NCI-H2196 treated with DMSO at 0.1 percent for 48 hours (cell line): ENCODE measurements at regions not wholly inside any gene's neighbourhood (a gene's known extent, or its start where the extent isn't known, plus 50 kb on each side); places are given as distances from the start of the nearest gene placed in this dataset.

Source experiments
- DNase-seq: peaks from one replicate; lab custom pipeline; 2025; ENCODE audit not compliant: unreplicated experiment; lab: John Stamatoyannopoulos, UW

DNA sequence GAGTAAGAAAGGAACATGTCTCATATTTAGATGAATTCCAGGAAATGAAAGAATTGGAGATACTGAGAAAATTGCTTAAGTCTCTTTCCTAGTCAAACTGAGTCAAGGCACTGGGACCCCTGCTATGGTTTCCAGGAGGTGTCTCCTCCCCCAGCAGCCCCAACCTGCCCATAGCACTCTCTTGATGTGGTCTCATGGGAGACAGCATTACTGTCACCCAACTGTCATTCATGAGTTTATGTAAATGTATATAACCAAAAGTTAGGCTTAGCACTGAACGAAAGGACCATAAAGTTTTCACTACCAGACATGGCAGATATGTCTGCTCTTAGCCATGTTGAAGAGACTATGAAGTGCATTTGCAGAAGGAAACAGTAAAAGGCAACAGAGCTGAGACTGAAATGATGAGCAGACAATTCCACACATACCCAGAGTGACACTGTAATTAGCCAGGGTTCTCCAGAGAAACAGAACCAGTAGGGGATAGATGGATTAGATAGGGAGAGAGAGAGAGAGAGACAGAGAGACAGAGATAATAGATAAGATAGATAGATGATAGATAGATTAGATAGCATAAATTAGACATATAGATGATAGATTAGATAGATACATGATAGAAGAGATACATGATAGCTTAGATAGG, 328.1 kb downstream of the BRD1 start:
- no peak for DNase-seq

DNA sequence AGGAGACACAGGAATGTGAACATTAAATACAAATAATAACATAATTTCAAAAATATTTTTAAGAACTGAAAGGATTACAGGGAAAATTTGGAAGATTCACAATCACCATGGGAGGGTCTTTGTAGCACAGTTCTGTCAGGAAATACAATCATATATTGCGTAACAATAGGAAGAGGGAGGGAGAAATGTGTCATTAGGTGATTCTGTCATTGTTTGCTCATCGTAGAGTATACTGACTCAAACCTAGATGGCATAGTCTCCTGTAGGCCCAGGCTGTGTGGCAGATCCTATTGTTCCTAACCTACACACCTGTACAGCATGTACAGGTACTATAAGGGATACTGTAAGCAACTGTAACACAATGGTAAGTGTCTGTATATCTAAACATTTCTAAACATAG, 330.4 kb downstream of the BRD1 start:
- DNase-seq: no peak

GRCh38 chr22:49494555-49494954, 333.1 kb downstream of the BRD1 start:
- DNase-seq: no peak

- no peak for DNase-seq
Measured at GRCh38 chr22:49492741-49493251, 334.9 kb downstream of the BRD1 start.

DNA sequence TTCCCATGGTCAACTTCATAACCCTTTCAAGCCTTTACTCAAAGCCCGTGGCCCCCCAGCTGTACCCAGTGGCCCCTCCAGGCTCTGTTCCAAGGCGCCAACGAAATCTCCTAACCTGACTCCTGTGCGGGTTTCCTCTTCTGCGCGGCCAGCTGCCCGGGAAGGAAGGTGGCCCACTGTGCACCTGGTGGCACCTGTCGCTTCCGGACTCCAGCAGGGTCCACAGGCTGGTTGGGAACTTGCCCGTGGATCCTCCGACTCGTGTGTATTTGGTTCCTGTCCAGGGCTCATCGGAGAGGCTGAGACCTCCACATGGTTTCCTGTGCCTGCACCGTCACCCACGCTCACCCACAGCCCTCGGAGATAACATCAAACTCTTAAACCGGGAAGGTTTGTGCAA, 335.4 kb downstream of the BRD1 start:
- no peak for DNase-seq

- no peak for DNase-seq
Measured at GRCh38 chr22:49491726-49492125, 335.9 kb downstream of the BRD1 start.

DNA sequence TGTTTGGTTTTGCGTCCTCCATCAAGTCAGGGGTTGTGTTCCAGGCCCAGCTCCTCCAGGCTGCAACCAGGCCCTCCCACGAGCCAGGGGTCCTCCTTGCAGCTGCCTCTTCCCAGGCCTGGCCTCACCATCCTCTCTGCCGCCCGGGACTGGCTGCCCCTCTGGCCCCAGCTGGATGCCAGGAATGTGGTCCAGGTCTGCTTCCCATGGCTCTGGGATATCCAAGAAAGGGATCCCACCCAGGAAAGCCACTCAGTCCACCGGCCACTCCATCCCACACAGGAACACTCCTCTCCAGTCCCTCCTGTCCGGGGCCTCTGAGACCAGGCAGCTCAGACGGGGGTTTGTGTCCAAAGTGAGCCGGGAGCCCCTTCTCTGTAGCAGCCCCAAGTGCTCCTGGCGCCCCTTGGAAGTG, 336.4 kb downstream of the BRD1 start:
- no peak for DNase-seq

GRCh38 chr22:49490692-49491091, 337.0 kb downstream of the BRD1 start:
- DNase-seq: no peak

DNA sequence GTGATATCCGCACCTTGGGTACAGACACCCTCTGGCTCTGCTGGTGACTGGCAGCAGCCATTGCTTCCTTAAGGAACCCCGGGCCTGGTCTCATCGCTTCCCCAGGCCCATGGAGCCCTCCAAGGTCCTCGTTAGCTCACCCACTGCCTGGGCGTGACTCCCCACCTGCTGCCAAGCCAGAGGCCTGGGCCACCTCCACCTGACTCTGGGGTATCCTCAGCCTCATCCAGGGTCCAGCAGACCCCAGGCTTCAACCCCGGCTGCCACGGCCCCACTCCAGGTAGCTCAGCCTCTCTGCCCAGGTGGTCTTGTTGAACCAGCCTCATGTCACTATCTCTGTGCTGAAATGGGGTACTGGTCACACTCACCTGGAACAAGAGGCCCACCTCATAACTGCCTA, 337.9 kb downstream of the BRD1 start:
- no peak for DNase-seq

- DNase-seq: no peak
Measured at GRCh38 chr22:49488943-49489342, 338.7 kb downstream of the BRD1 start.

DNA sequence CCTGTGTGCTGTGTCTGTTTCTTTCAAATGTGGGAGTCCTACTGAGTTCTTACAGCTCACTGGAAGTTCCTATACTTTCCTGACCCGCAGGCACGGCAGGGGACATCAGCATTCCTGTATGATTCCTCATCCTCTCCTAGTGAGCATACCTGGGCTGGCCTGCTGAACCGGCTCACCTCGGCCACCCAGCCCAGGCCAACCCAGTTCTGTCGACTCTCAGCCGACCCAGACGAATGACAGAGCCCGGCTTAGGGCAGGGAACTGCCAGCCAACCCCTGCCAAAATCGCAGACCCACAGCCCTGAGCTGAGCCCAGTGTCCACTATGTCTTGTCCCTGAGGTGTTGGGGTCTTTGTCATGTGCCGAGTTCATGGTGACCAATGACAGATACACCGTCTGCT, 339.7 kb downstream of the BRD1 start:
- DNase-seq: no peak

- no peak for DNase-seq
Measured at GRCh38 chr22:49486225-49486624, 341.4 kb downstream of the BRD1 start.

DNA sequence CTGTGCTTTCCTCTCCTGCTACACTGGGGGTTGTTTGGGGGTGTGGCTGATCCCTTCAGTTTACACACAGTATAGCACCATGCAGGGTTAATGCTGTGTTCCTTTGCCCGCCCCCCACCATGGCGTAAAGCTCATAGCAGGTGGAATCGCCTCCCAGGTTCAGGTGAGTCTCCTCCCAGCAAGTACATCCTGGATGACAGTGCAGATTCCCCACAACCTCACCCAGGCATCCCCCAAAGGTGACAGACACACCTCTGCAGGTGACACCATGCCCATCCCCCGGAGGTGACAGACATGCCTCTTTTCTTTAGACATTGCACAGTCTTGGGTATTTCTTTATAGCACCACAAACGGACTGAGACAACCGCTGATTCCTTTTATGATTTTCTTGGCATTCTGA, 343.7 kb downstream of the BRD1 start:
- no peak for DNase-seq

DNA sequence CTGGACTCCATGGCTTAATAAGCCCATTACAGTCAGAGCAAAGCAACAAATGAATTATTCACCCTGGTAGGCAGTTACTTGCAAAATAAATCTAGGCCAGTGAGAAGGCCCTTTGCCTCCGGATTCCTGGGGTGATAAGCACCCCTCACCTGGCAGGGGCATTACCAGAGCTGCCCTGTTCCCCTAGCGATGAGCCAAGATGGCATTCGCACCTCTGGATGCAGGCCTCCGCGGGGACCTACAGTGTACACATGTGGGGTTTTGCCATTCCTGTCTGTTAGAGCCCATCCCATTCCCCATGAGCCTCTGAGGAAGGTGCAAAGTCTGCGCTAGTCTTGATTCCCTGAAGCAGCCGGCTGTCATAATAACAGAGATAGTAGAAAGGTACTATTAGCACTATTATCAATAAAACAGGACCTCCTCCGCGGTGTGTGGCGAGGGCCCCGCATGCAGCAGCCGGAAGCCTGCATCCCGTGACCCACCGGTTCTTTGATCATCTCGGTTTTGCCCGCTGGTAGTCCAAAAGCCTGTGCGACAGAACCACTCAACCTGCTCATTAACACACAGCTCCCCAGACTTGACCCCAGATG, 344.3 kb downstream of the BRD1 start:
- DNase-seq: no peak

GRCh38 chr22:49482811-49483210, 344.9 kb downstream of the BRD1 start:
- DNase-seq: no peak

- no peak for DNase-seq
Measured at GRCh38 chr22:49481659-49482399, 345.8 kb downstream of the BRD1 start.

DNA sequence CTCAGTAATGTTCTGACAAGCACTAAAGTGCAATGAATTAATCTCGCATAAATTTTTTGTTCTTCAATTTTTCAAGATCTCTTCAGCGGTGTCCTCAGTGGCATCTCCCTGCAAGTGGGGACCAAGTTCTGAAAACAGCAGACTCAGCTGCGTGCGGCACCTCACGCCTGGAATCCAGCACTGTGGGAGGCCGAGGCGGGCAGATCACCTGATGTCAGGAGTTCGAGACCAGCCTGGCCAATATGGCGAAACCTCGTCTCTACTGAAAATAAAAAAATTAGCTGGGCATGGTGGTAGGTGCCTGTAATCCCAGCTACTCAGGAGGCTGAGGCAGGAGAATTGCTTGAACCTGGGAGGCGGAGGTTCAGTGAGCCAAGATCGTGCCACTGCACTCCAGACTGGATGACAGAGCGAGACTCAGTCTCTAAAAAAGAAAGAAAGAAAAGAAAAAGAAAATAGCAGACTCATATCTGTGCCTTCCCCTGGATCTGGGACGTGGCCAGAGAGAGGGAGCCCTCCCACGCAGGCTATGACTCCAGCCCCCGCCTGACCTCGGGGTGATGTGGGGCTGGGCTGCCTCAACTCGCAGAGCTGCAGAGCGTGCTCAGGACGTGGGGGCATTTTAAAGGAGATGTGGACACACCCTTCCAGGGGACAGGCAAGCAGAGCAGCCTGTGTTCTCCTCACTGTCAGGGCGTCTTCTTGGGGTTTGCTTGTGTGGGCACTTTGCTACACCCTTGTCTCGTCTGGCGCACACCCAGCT, 346.6 kb downstream of the BRD1 start:
- DNase-seq: no peak

DNA sequence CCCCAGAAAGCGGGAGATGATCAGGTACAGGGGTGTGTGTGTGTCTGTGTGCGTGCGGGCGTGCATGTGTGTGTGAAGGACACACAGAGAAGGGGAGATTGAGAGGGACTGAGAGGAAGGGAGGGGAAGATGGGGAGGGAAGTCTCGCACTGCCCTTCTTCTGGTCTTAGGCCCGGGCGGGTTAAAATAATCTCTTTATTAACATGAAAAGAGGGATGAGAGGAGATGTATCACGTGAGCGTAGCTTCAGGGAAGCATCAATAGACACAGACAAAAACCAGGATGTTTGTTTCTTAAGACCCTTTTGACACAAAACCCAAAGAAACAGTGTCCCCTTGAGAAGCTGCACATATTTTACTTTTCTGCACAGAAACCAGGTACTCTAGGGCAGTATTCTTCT, 347.3 kb downstream of the BRD1 start:
- no peak for DNase-seq

DNA sequence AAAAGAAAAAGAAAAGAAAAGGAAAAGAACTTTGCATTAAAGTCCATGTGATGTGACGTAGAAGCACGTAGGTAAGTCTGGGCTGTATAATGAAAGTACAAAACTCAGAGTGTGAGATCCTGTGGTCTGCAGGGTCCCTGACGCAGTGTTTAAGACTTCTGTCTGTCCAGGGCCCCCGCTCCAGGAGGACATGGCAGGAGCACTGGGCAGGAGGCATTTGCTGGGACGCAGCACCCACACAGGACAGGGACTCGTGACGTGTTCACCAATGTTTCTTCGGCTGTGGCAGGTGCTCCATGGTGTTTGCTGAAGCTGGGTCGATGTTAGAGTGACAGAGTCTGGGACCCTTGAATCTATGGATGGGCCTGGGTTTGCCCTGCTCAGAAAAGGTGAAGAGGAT, 348.1 kb downstream of the BRD1 start:
- no peak for DNase-seq

DNA sequence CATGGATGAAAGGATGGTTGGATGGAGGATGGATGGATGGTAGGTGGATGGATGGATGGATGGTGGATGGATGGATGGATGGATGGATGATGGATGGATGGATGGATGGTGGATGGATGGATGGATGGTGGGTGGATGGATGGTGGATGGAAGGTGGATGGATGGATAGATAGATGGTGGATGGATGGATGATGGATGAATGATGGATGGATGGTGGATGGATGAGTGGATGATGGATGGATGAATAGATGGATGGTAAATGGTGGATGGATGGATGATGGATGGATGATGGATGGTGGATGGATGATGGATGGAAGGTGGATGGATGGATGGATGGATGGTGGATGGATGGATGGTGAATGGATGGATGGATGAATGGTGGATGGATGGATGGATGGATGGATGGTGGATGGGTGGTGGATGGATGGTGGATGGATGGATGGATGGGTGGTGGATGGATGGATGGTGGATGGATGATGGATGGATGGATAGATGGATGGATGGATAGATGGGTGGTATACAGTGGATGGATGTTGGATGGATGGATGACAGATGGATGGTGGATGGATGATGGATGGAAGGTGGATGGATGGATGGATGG, 350.8 kb downstream of the BRD1 start:
- no peak for DNase-seq

GRCh38 chr22:49476176-49476575, 351.5 kb downstream of the BRD1 start:
- no peak for DNase-seq
